ENCODE measurements at regions not wholly inside any gene's neighbourhood (a gene's known extent, or its start where the extent isn't known, plus 50 kb on each side); places are given as distances from the start of the nearest gene placed in this dataset.
A peak's percentile ranks its signal among the peaks of the same experiment; 100 is the strongest.
"Not testable (repeated sequence)": the region's sequence is repeated elsewhere in the genome, so short reads cannot be mapped to it uniquely, and the experiment has no call there.

GRCh38 chr6:11416099-11416935 is 121.2 kb upstream of the TMEM170B start:
- H3K4ac ChIP-seq (ENCODE audit: low read depth, low read length); H2BK5ac ChIP-seq (ENCODE audit: low read length); H3K4me3 ChIP-seq (ENCODE audit: low read length); H3K18ac ChIP-seq (ENCODE audit: low read length); H3K4me1 ChIP-seq (ENCODE audit: control insufficient read depth, low read depth, low read length); H3K36me3 ChIP-seq (ENCODE audit: control insufficient read depth, insufficient read depth, low read length); H3K79me2 ChIP-seq (ENCODE audit: control insufficient read depth, insufficient read depth, low read length); H3K23ac ChIP-seq (ENCODE audit: low read length); H4K5ac ChIP-seq (ENCODE audit: low read length); H3K4me2 ChIP-seq (ENCODE audit: low read length); H4K8ac ChIP-seq (ENCODE audit: low read depth, low read length); H3K27me3 ChIP-seq (ENCODE audit: insufficient read depth, low read length, poor library complexity); H2AK5ac ChIP-seq (ENCODE audit: low read length); H3K9ac ChIP-seq (ENCODE audit: low read length); H3K27ac ChIP-seq (ENCODE audit: low read depth, low read length); H3K79me1 ChIP-seq (ENCODE audit: low read length); H2BK15ac ChIP-seq (replicated peaks; ENCODE audit: low read depth); H3K56ac ChIP-seq (ENCODE audit: low read length); H2BK120ac ChIP-seq (ENCODE audit: low read depth, low read length): not testable (repeated sequence)
- no CpG with 5 or more reads among the region's 7 CpGs for WGBS (ENCODE audit: extremely low coverage, insufficient coverage, low lambda C conversion rate)
- peak; percentile 45 for DNase-seq

- no peak for DNase-seq
- Histone ChIP-seq H3K18ac (ENCODE audit: low read length) (no peak overlapping the region), H3K9ac (ENCODE audit: low read length) (no peak overlapping the region), H2AK5ac (ENCODE audit: low read length) (no peak overlapping the region), H3K4me3 (ENCODE audit: low read length) (no peak overlapping the region), H3K27ac (ENCODE audit: low read depth, low read length) (no peak overlapping the region), H3K79me1 (ENCODE audit: low read length) (no peaks in the 10 kb centered on the region), H3K27me3 (ENCODE audit: insufficient read depth, low read length, poor library complexity) (no peaks in the 10 kb centered on the region), H3K4ac (ENCODE audit: low read depth, low read length) (no peak overlapping the region), H2BK15ac (replicated peaks; ENCODE audit: low read depth) (no peak overlapping the region), H4K8ac (ENCODE audit: low read depth, low read length) (no peak overlapping the region), H3K4me1 (ENCODE audit: control insufficient read depth, low read depth, low read length) (peaks cover 4% of the 10 kb centered on the region), H3K79me2 (ENCODE audit: control insufficient read depth, insufficient read depth, low read length) (no peaks in the 10 kb centered on the region), H2BK5ac (ENCODE audit: low read length) (no peak overlapping the region), H3K56ac (ENCODE audit: low read length) (no peak overlapping the region), H3K36me3 (ENCODE audit: control insufficient read depth, insufficient read depth, low read length) (no peaks in the 10 kb centered on the region), H3K4me2 (ENCODE audit: low read length) (no peak overlapping the region), H4K5ac (ENCODE audit: low read length) (no peak overlapping the region), H3K23ac (ENCODE audit: low read length) (no peak overlapping the region), H2BK120ac (ENCODE audit: low read depth, low read length) (no peak overlapping the region)
- no CpG with 5 or more reads among the region's 7 CpGs for WGBS (ENCODE audit: extremely low coverage, insufficient coverage, low lambda C conversion rate)
Measured at GRCh38 chr6:11415557-11415956, 122.0 kb upstream of the TMEM170B start.

- H3K4me3 ChIP-seq (ENCODE audit: low read length), result no peak overlapping the region
- no peak overlapping the region for H3K23ac ChIP-seq (ENCODE audit: low read length)
- DNase-seq, result peak; percentile 71
- H2BK120ac ChIP-seq (ENCODE audit: low read depth, low read length), result no peak overlapping the region
- H3K56ac ChIP-seq (ENCODE audit: low read length), result no peak overlapping the region
- peaks cover 4% of the 10 kb centered on the region for H3K4me1 ChIP-seq (ENCODE audit: control insufficient read depth, low read depth, low read length)
- H3K27ac ChIP-seq (ENCODE audit: low read depth, low read length), result no peak overlapping the region
- H3K4me2 ChIP-seq (ENCODE audit: low read length), result no peak overlapping the region
- H3K79me1 ChIP-seq (ENCODE audit: low read length), result no peaks in the 10 kb centered on the region
- no peaks in the 10 kb centered on the region for H3K79me2 ChIP-seq (ENCODE audit: control insufficient read depth, insufficient read depth, low read length)
- H3K4ac ChIP-seq (ENCODE audit: low read depth, low read length), result no peak overlapping the region
- no CpG with 5 or more reads among the region's 2 CpGs for WGBS (ENCODE audit: extremely low coverage, insufficient coverage, low lambda C conversion rate)
- no peak overlapping the region for H4K5ac ChIP-seq (ENCODE audit: low read length)
- H2BK15ac ChIP-seq (replicated peaks; ENCODE audit: low read depth), result no peak overlapping the region
- H3K9ac ChIP-seq (ENCODE audit: low read length), result no peak overlapping the region
- H4K8ac ChIP-seq (ENCODE audit: low read depth, low read length), result no peak overlapping the region
- H2AK5ac ChIP-seq (ENCODE audit: low read length), result no peak overlapping the region
- H3K27me3 ChIP-seq (ENCODE audit: insufficient read depth, low read length, poor library complexity), result no peaks in the 10 kb centered on the region
- no peaks in the 10 kb centered on the region for H3K36me3 ChIP-seq (ENCODE audit: control insufficient read depth, insufficient read depth, low read length)
- no peak overlapping the region for H3K18ac ChIP-seq (ENCODE audit: low read length)
- H2BK5ac ChIP-seq (ENCODE audit: low read length), result no peak overlapping the region
Measured at GRCh38 chr6:11414176-11414963, 123.2 kb upstream of the TMEM170B start.

- Histone ChIP-seq H3K27me3 (ENCODE audit: insufficient read depth, low read length, poor library complexity) (no peaks in the 10 kb centered on the region), H4K5ac (ENCODE audit: low read length) (no peak overlapping the region), H3K79me2 (ENCODE audit: control insufficient read depth, insufficient read depth, low read length) (no peaks in the 10 kb centered on the region), H3K9ac (ENCODE audit: low read length) (no peak overlapping the region), H3K79me1 (ENCODE audit: low read length) (no peaks in the 10 kb centered on the region), H3K4me1 (ENCODE audit: control insufficient read depth, low read depth, low read length) (peaks cover 4% of the 10 kb centered on the region), H3K4me2 (ENCODE audit: low read length) (no peak overlapping the region), H2BK15ac (replicated peaks; ENCODE audit: low read depth) (no peak overlapping the region), H3K18ac (ENCODE audit: low read length) (no peak overlapping the region), H3K36me3 (ENCODE audit: control insufficient read depth, insufficient read depth, low read length) (no peaks in the 10 kb centered on the region), H3K23ac (ENCODE audit: low read length) (no peak overlapping the region), H3K4me3 (ENCODE audit: low read length) (no peak overlapping the region), H4K8ac (ENCODE audit: low read depth, low read length) (no peak overlapping the region), H3K4ac (ENCODE audit: low read depth, low read length) (no peak overlapping the region), H2BK120ac (ENCODE audit: low read depth, low read length) (no peak overlapping the region), H3K56ac (ENCODE audit: low read length) (no peak overlapping the region), H2AK5ac (ENCODE audit: low read length) (no peak overlapping the region), H2BK5ac (ENCODE audit: low read length) (no peak overlapping the region), H3K27ac (ENCODE audit: low read depth, low read length) (no peak overlapping the region)
- DNase-seq, result no peak
- 100% methylated on average over 1 of the region's 2 CpGs for WGBS (ENCODE audit: extremely low coverage, insufficient coverage, low lambda C conversion rate)
Measured at GRCh38 chr6:11413728-11414127, 123.8 kb upstream of the TMEM170B start.

GRCh38 chr6:11413117-11413687 is 124.3 kb upstream of the TMEM170B start:
- no peak overlapping the region for H3K4me2 ChIP-seq (ENCODE audit: low read length)
- no peak overlapping the region for H3K56ac ChIP-seq (ENCODE audit: low read length)
- no peak for DNase-seq
- no CpG with 5 or more reads among the region's 6 CpGs for WGBS (ENCODE audit: extremely low coverage, insufficient coverage, low lambda C conversion rate)
- H2BK120ac ChIP-seq (ENCODE audit: low read depth, low read length), result no peak overlapping the region
- no peaks in the 10 kb centered on the region for H3K27me3 ChIP-seq (ENCODE audit: insufficient read depth, low read length, poor library complexity)
- H3K36me3 ChIP-seq (ENCODE audit: control insufficient read depth, insufficient read depth, low read length), result no peaks in the 10 kb centered on the region
- no peak overlapping the region for H4K8ac ChIP-seq (ENCODE audit: low read depth, low read length)
- H2AK5ac ChIP-seq (ENCODE audit: low read length), result no peak overlapping the region
- H3K18ac ChIP-seq (ENCODE audit: low read length), result no peak overlapping the region
- no peak overlapping the region for H3K23ac ChIP-seq (ENCODE audit: low read length)
- no peaks in the 10 kb centered on the region for H3K79me2 ChIP-seq (ENCODE audit: control insufficient read depth, insufficient read depth, low read length)
- peaks cover 4% of the 10 kb centered on the region for H3K4me1 ChIP-seq (ENCODE audit: control insufficient read depth, low read depth, low read length)
- H2BK15ac ChIP-seq (replicated peaks; ENCODE audit: low read depth), result no peak overlapping the region
- no peak overlapping the region for H2BK5ac ChIP-seq (ENCODE audit: low read length)
- no peak overlapping the region for H3K4ac ChIP-seq (ENCODE audit: low read depth, low read length)
- no peak overlapping the region for H3K9ac ChIP-seq (ENCODE audit: low read length)
- no peak overlapping the region for H4K5ac ChIP-seq (ENCODE audit: low read length)
- no peaks in the 10 kb centered on the region for H3K79me1 ChIP-seq (ENCODE audit: low read length)
- no peak overlapping the region for H3K27ac ChIP-seq (ENCODE audit: low read depth, low read length)
- H3K4me3 ChIP-seq (ENCODE audit: low read length), result no peak overlapping the region

Data from mesendoderm (in vitro differentiated cells).